Hepatocyte (in vitro differentiated cells): ENCODE measurements at regions not wholly inside any gene's neighbourhood (a gene's known extent, or its start where the extent isn't known, plus 50 kb on each side); places are given as distances from the start of the nearest gene placed in this dataset.

Source experiments
- CTCF ChIP-seq: fragments of 200-600 bp; sonication (generic); IDR thresholded peaks from 2 replicates; pipeline ENCODE4 v1.5.1; 2016; ENCODE audit warnings: antibody characterized with exemption, mild to moderate bottlenecking; ENCODE audit not compliant: poor library complexity
- EZH2 ChIP-seq: fragments of 200-600 bp; sonication (generic); IDR thresholded peaks from 2 replicates; pipeline ENCODE4 v1.6.1; 2016; ENCODE audit warnings: antibody characterized with exemption, mild to moderate bottlenecking, borderline replicate concordance
- EZH2phosphoT487 ChIP-seq: fragments of 200-600 bp; sonication (generic); IDR thresholded peaks from one replicate; pipeline ENCODE4 v1.6.1; 2018; ENCODE audit warnings: antibody characterized with exemption, mild to moderate bottlenecking, low read depth, moderate library complexity; ENCODE audit not compliant: unreplicated experiment, severe bottlenecking

GRCh38 chr12:34338751-34339150 is 316.5 kb downstream of the ALG10 start:
- TF ChIP-seq CTCF (no peak), EZH2 (no peak), EZH2phosphoT487 (no peak)
